ENCODE measurements at regions not wholly inside any gene's neighbourhood (a gene's known extent, or its start where the extent isn't known, plus 50 kb on each side); places are given as distances from the start of the nearest gene placed in this dataset.

DNA sequence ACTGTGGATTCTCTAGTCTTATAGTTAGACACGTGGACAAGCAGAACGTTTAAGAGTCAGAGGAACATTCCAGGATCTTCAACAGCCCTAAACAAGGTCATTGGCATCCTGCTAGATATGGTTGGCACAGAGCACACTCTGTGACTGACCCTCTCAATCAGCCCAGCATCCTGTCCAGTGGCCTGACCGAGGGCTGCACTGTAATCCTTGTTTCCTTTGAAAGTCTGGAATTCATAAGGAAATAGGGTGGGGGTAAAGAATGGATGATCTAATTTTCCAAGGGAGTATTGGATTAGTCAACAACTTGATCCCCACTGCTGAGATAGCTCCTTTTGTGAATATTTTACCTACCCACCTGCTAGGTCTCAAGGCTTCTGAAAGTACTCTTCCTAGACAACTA, 94.5 kb upstream of the DLG1 start:
- TF ChIP-seq, protein P1, sequence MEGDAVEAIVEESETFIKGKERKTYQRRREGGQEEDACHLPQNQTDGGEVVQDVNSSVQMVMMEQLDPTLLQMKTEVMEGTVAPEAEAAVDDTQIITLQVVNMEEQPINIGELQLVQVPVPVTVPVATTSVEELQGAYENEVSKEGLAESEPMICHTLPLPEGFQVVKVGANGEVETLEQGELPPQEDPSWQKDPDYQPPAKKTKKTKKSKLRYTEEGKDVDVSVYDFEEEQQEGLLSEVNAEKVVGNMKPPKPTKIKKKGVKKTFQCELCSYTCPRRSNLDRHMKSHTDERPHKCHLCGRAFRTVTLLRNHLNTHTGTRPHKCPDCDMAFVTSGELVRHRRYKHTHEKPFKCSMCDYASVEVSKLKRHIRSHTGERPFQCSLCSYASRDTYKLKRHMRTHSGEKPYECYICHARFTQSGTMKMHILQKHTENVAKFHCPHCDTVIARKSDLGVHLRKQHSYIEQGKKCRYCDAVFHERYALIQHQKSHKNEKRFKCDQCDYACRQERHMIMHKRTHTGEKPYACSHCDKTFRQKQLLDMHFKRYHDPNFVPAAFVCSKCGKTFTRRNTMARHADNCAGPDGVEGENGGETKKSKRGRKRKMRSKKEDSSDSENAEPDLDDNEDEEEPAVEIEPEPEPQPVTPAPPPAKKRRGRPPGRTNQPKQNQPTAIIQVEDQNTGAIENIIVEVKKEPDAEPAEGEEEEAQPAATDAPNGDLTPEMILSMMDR (IDR thresholded peaks at IDR 0.05) = no peak
- TF ChIP-seq POLR2A (IDR thresholded peaks at IDR 0.05) = no peak
